ENCODE measurements at regions not wholly inside any gene's neighbourhood (a gene's known extent, or its start where the extent isn't known, plus 50 kb on each side); places are given as distances from the start of the nearest gene placed in this dataset.

GRCh38 chr6:56766806-56767178 lies 124.1 kb upstream of the DST start (continued):
- TF ChIP-seq SIN3A (IDR thresholded peaks at IDR 0.05; ENCODE audit: low read depth) = no peak
- no peak for TF ChIP-seq YY1 (IDR thresholded peaks at IDR 0.05; ENCODE audit: extremely low read depth, insufficient replicate concordance, low read depth, low read length)
- no peak for TF ChIP-seq SP1 (IDR thresholded peaks at IDR 0.05; ENCODE audit: low read depth)
- no peak for TF ChIP-seq SRF (IDR thresholded peaks at IDR 0.05; ENCODE audit: low read depth)

GRCh38 chr6:56766139-56766805 lies 123.6 kb upstream of the DST start:
- H3K4me3 ChIP-seq (replicated peaks in 1 of 2; ENCODE audit: low read depth in 1 of 2, low read length in 2 of 2) = no peak overlapping the region
- ChIA-PET POLR2A (no interaction called here), CTCF (interaction anchor here (0.9 to 1.4 kb wide), 3 partner anchors 9 to 127 kb away, joined by 3 read pairs; no protein-coding TSS in a partner anchor), RAD21 (ENCODE audit: low non-redundant PET in 1 of 2, low total read pairs in 2 of 2, uncharacterized antibody in 2 of 2, unreplicated experiment in 2 of 2) (no interaction called here)
- TF ChIP-seq EZH2 (IDR thresholded peaks at IDR 0.05) = no peak
- TF ChIP-seq ATF3 (IDR thresholded peaks at IDR 0.05) = no peak
- no peak for TF ChIP-seq CTCF (IDR thresholded peaks at IDR 0.05 in 2 of 3, conservative IDR thresholded peaks at IDR 0.05 in 1 of 3; ENCODE audit: borderline replicate concordance in 1 of 3, insufficient read depth in 1 of 3, low read depth in 2 of 3, low read length in 2 of 3)
- no peak for TF ChIP-seq EGR1 (IDR thresholded peaks at IDR 0.05; ENCODE audit: low read depth)
- no peak for TF ChIP-seq REST (IDR thresholded peaks at IDR 0.05; ENCODE audit: low read depth)
- no peak overlapping the region for H3K4me2 ChIP-seq (ENCODE audit: low read length)
- H3K27me3 ChIP-seq (ENCODE audit: insufficient read depth, low read length) = no peaks in the 10 kb centered on the region
- H3K9me2 ChIP-seq (ENCODE audit: insufficient read depth) = no peaks in the 10 kb centered on the region
- H2AFZ ChIP-seq (ENCODE audit: low read depth, low read length, poor library complexity, severe bottlenecking) = no peak overlapping the region
- DNase-seq (ENCODE audit: low read depth, low spot score) (no peak), ATAC-seq (no peak)
- no peak overlapping the region; the same call in 1 of the 2 replicates for H3K27ac ChIP-seq (ENCODE audit: low read depth, low read length)
- peaks cover 0 to 1% of the 10 kb centered on the region in 2 experiments; a peak in 1 of 4 replicates for H3K36me3 ChIP-seq (ENCODE audit: control insufficient read depth in 1 of 2, insufficient read depth in 2 of 2, low read length in 2 of 2)
- H4K20me1 ChIP-seq (ENCODE audit: insufficient read depth) = 0 out of 2 replicates have a peak, but pooled peaks cover 3% of the 10 kb centered on the region
- intact Hi-C loops (cut with micrococcal nuclease) = no loop called here
- no peaks in the 10 kb centered on the region for H3K9me3 ChIP-seq (ENCODE audit: control insufficient read depth in 1 of 2, insufficient read depth in 1 of 2, low read depth in 1 of 2, low read length in 2 of 2)
- no TSS peak for BruUV-seq (replicated peaks)
- H3K79me2 ChIP-seq (ENCODE audit: insufficient read depth, low read length) = peaks cover 92% of the 10 kb centered on the region
- peaks cover 42 to 53% of the 10 kb centered on the region in 2 experiments for H3K4me1 ChIP-seq (ENCODE audit: control insufficient read depth in 1 of 2, insufficient read depth in 2 of 2, low read length in 2 of 2)
- H3K9ac ChIP-seq (ENCODE audit: low read length) = no peak overlapping the region
